GM18499 (cell line): ENCODE measurements at regions not wholly inside any gene's neighbourhood (a gene's known extent, or its start where the extent isn't known, plus 50 kb on each side); places are given as distances from the start of the nearest gene placed in this dataset.

Experiments
- ATAC-seq: cut with Tn5 transposase; IDR thresholded peaks from one replicate; pipeline ENCODE4 v1.9.1; 2021; ENCODE audit warnings: moderate number of reproducible peaks; ENCODE audit not compliant: insufficient read depth, unreplicated experiment

- ATAC-seq, result no peak
Observed at GRCh38 chr5:17690473-17690872, 56.2 kb downstream of the TAF11L14 start.

GRCh38 chr5:17691762-17692161, 57.5 kb downstream of the TAF11L14 start:
- ATAC-seq, result no peak

GRCh38 chr5:17694371-17694770, 60.1 kb downstream of the TAF11L14 start:
- ATAC-seq, result no peak

- ATAC-seq, result no peak
Observed at GRCh38 chr5:17694914-17695313, 60.7 kb downstream of the TAF11L14 start.

GRCh38 chr5:17696627-17697026, 62.4 kb downstream of the TAF11L14 start:
- no peak for ATAC-seq

GRCh38 chr5:17697671-17698070, 63.4 kb downstream of the TAF11L14 start:
- ATAC-seq, result no peak

GRCh38 chr5:17709011-17709710, 74.9 kb downstream of the TAF11L14 start:
- no peak for ATAC-seq

- ATAC-seq, result no peak
Observed at GRCh38 chr5:17713301-17713700, 79.0 kb downstream of the TAF11L14 start.

- ATAC-seq, result no peak
Observed at GRCh38 chr5:17714186-17714585, 79.9 kb downstream of the TAF11L14 start.

- ATAC-seq, result no peak
Observed at GRCh38 chr5:17719592-17719991, 85.3 kb downstream of the TAF11L14 start.

GRCh38 chr5:17720071-17720470, 85.8 kb downstream of the TAF11L14 start:
- no peak for ATAC-seq

- ATAC-seq, result no peak
Observed at GRCh38 chr5:17723876-17724275, 89.6 kb downstream of the TAF11L14 start.

- no peak for ATAC-seq
Observed at GRCh38 chr5:17727098-17727497, 92.8 kb downstream of the TAF11L14 start.

GRCh38 chr5:17730421-17730820, 96.2 kb downstream of the TAF11L14 start:
- no peak for ATAC-seq

- no peak for ATAC-seq
Observed at GRCh38 chr5:17732351-17732923, 98.2 kb downstream of the TAF11L14 start.

GRCh38 chr5:17734011-17734410, 99.8 kb downstream of the TAF11L14 start:
- no peak for ATAC-seq

GRCh38 chr5:17735761-17736160, 101.5 kb downstream of the TAF11L14 start:
- no peak for ATAC-seq

GRCh38 chr5:17737092-17737491, 102.8 kb downstream of the TAF11L14 start:
- no peak for ATAC-seq

- ATAC-seq, result no peak
Observed at GRCh38 chr5:17738446-17738845, 104.2 kb downstream of the TAF11L14 start.

- ATAC-seq, result no peak
Observed at GRCh38 chr5:17743580-17744435, 109.5 kb downstream of the TAF11L14 start.

- ATAC-seq, result no peak
Observed at GRCh38 chr5:17748201-17748600, 113.9 kb downstream of the TAF11L14 start.
